ENCODE measurements at regions not wholly inside any gene's neighbourhood (a gene's known extent, or its start where the extent isn't known, plus 50 kb on each side); places are given as distances from the start of the nearest gene placed in this dataset.
"Not testable (repeated sequence)": the region's sequence is repeated elsewhere in the genome, so short reads cannot be mapped to it uniquely, and the experiment has no call there.

DNA sequence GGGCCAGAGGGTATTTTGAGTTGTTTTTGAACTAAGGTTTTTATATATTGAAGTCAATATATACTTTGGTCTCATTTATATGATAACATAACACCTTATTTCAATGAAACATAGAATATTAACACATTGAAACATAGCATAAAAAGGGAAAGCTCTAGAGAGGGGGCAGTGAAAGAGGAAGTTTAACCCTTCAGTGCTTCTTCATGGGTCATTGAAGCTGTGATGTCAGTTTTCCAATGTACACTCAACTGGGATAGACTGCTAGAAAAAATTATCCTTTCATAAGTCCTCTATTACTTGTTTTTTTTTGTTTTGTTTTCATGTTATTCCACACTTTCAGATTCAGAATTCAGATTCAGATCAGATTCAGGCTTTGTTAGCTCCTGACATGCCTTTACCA is 442.7 kb downstream of the EPHA5 start:
- FAIRE-seq (no peak), DNase-seq (no peak)
- H3K9me3 ChIP-seq (ENCODE audit: control insufficient read depth in 2 of 3, insufficient read depth in 1 of 3, low read length in 3 of 3) = no peaks in the 10 kb centered on the region
- intact Hi-C loops (cut with DNase I) = no loop called here
- no peak overlapping the region for H3K27ac ChIP-seq (ENCODE audit: low read depth in 2 of 2, low read length in 2 of 2)
- no peaks in the 10 kb centered on the region for H3K27me3 ChIP-seq (ENCODE audit: control insufficient read depth, insufficient read depth, low read length)
- H3K4me3 ChIP-seq (ENCODE audit: low read length in 3 of 3) = no peak overlapping the region
- no peaks in the 10 kb centered on the region for H3K4me1 ChIP-seq (ENCODE audit: control insufficient read depth in 2 of 3, insufficient read depth in 2 of 3, low read depth in 1 of 3, low read length in 3 of 3)
- TF ChIP-seq, protein P1, sequence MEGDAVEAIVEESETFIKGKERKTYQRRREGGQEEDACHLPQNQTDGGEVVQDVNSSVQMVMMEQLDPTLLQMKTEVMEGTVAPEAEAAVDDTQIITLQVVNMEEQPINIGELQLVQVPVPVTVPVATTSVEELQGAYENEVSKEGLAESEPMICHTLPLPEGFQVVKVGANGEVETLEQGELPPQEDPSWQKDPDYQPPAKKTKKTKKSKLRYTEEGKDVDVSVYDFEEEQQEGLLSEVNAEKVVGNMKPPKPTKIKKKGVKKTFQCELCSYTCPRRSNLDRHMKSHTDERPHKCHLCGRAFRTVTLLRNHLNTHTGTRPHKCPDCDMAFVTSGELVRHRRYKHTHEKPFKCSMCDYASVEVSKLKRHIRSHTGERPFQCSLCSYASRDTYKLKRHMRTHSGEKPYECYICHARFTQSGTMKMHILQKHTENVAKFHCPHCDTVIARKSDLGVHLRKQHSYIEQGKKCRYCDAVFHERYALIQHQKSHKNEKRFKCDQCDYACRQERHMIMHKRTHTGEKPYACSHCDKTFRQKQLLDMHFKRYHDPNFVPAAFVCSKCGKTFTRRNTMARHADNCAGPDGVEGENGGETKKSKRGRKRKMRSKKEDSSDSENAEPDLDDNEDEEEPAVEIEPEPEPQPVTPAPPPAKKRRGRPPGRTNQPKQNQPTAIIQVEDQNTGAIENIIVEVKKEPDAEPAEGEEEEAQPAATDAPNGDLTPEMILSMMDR (IDR thresholded peaks at IDR 0.05; ENCODE audit: borderline replicate concordance, extremely low read depth, insufficient read depth) = no peak
- H3K36me3 ChIP-seq (ENCODE audit: control insufficient read depth in 2 of 3, insufficient read depth in 3 of 3, low read length in 3 of 3) = no peaks in the 10 kb centered on the region
- no peak overlapping the region for H3K9ac ChIP-seq (ENCODE audit: low read length in 3 of 3)

DNA sequence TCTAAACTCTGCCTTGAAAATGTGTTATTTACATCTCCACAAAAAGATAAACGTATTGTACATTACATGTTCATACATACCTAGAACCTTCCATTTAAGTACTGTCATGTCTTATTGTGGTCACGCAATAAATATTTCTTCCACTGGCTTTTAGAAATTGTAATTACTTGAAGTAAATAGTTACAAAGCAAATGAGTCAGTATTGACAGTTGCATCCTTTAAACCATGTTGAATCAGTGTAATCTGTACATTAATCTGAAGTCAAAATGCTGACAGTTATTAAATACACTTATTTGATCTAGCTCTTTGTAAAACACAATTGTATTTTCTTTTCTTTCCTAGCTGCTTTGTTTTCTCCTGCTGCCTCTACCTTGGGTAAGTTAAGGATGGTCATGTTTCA is 446.7 kb downstream of the EPHA5 start:
- intact Hi-C loops (cut with DNase I) = no loop called here
- DNase-seq = no peak
- no peaks in the 10 kb centered on the region for H3K9me3 ChIP-seq (ENCODE audit: control insufficient read depth in 2 of 3, insufficient read depth in 1 of 3, low read length in 3 of 3)

DNA sequence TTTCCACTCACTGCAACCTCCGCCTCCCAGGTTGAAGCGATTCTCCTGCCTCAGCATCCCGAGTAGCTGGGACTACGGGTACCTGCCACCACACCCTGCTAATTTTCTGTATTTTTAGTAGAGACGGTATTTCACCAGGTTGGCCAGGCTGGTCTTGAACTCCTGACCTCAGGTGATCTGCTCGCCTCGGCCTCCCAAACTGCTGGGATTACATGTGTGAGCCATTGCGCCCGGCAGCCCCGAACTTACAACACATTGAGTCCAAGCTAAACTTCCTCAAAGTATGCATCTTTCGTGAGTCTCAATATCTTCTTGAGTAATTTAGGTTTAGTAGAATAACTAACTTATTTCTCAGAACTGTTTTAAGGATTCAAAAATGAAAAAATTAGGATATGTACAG is 447.2 kb downstream of the EPHA5 start:
- H3K27me3 ChIP-seq (ENCODE audit: control insufficient read depth, insufficient read depth, low read length); H3K27ac ChIP-seq (ENCODE audit: low read depth in 2 of 2, low read length in 2 of 2); H3K36me3 ChIP-seq (ENCODE audit: control insufficient read depth in 2 of 3, insufficient read depth in 3 of 3, low read length in 3 of 3); H3K4me1 ChIP-seq (ENCODE audit: control insufficient read depth in 2 of 3, insufficient read depth in 2 of 3, low read depth in 1 of 3, low read length in 3 of 3); FAIRE-seq; intact Hi-C loops (cut with DNase I); H3K9me3 ChIP-seq (ENCODE audit: control insufficient read depth in 2 of 3, insufficient read depth in 1 of 3, low read length in 3 of 3); DNase-seq; H3K9ac ChIP-seq (ENCODE audit: low read length in 3 of 3); H3K4me3 ChIP-seq (ENCODE audit: low read length in 3 of 3): not testable (repeated sequence)

More for the DNA sequence above, 446.7 kb downstream of the EPHA5 start:
- no peak overlapping the region for H3K27ac ChIP-seq (ENCODE audit: low read depth in 2 of 2, low read length in 2 of 2)
- no peaks in the 10 kb centered on the region for H3K36me3 ChIP-seq (ENCODE audit: control insufficient read depth in 2 of 3, insufficient read depth in 3 of 3, low read length in 3 of 3)
- TF ChIP-seq, protein P1 (IDR thresholded peaks at IDR 0.05; ENCODE audit: borderline replicate concordance, extremely low read depth, insufficient read depth) = no peak
- no peaks in the 10 kb centered on the region for H3K27me3 ChIP-seq (ENCODE audit: control insufficient read depth, insufficient read depth, low read length)
- no peak overlapping the region for H3K9ac ChIP-seq (ENCODE audit: low read length in 3 of 3)
- H3K4me1 ChIP-seq (ENCODE audit: control insufficient read depth in 2 of 3, insufficient read depth in 2 of 3, low read depth in 1 of 3, low read length in 3 of 3) = no peaks in the 10 kb centered on the region
- no peak overlapping the region for H3K4me3 ChIP-seq (ENCODE audit: low read length in 3 of 3)
- FAIRE-seq = no peak

DNA sequence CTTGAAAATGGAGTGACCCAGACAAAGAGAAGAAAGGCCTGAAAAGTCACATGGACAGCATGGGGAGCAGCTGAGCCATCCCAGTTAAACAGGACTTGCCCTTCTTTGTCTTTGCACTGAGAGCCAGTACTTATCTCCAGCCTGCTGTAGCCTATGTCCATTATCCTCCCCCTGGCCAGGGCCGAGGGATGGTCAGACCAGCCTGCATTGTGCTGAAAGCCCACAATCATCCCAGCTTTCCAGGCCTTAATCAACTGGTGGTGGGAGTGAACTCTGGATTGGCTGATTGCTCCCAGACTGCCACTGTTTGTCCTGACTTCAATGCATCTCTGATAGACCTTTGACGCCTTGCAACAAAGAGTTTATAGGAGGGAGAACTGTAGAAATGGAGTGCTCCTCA is 453.1 kb downstream of the EPHA5 start:
- DNase-seq (peak in 1 of 5 donors; percentile 56), FAIRE-seq (no peak)
- no peaks in the 10 kb centered on the region for H3K36me3 ChIP-seq (ENCODE audit: control insufficient read depth in 2 of 3, insufficient read depth in 3 of 3, low read length in 3 of 3)
- intact Hi-C loops (cut with DNase I) = no loop called here
- no peaks in the 10 kb centered on the region for H3K4me1 ChIP-seq (ENCODE audit: control insufficient read depth in 2 of 3, insufficient read depth in 2 of 3, low read depth in 1 of 3, low read length in 3 of 3)
- H3K27ac ChIP-seq (ENCODE audit: low read depth in 2 of 2, low read length in 2 of 2) = no peak overlapping the region
- H3K9me3 ChIP-seq (ENCODE audit: control insufficient read depth in 2 of 3, insufficient read depth in 1 of 3, low read length in 3 of 3) = peaks cover 0 to 4% (median 0%) of the 10 kb centered on the region in 3 donors
- H3K27me3 ChIP-seq (ENCODE audit: control insufficient read depth, insufficient read depth, low read length) = no peaks in the 10 kb centered on the region
- TF ChIP-seq, protein P1 (IDR thresholded peaks at IDR 0.05; ENCODE audit: borderline replicate concordance, extremely low read depth, insufficient read depth) = no peak
- no peak overlapping the region for H3K4me3 ChIP-seq (ENCODE audit: low read length in 3 of 3)
- no peak overlapping the region for H3K9ac ChIP-seq (ENCODE audit: low read length in 3 of 3)

All from kidney (tissue), 13 donors.